Peyer's patch (tissue), 4 donors: ENCODE measurements at regions not wholly inside any gene's neighbourhood (a gene's known extent, or its start where the extent isn't known, plus 50 kb on each side); places are given as distances from the start of the nearest gene placed in this dataset.
"Not testable (repeated sequence)": the region's sequence is repeated elsewhere in the genome, so short reads cannot be mapped to it uniquely, and the experiment has no call there.

Source experiments
- DNase-seq, 3 donors: peaks; one replicate each; pipeline ENCODE4 v3.0.0-alpha.2; 2017 to 2019
- H3K27ac ChIP-seq, 4 donors: fragments of 200-600 bp; sonication (generic); one replicate each; pipeline ENCODE4 v1.5.1; 2016 to 2019
- H3K27me3 ChIP-seq, 2 donors: fragments of 200-600 bp; sonication (generic); one replicate each; pipeline ENCODE4 v1.5.1; 2019
- H3K36me3 ChIP-seq, 3 donors: fragments of 200-600 bp; sonication (generic); one replicate each; pipeline ENCODE4 v1.5.1; 2016 to 2019
- H3K4me1 ChIP-seq, 4 donors: fragments of 200-600 bp; sonication (generic); one replicate each; pipeline ENCODE4 v1.5.1; 2016 to 2019
- H3K4me3 ChIP-seq, 4 donors: fragments of 200-600 bp; sonication (generic); 1 replicate in 3 of 4; 2 replicates in 1 of 4; pipeline ENCODE4 v1.5.1; 2016 to 2019; ENCODE audit warnings: mild to moderate bottlenecking in 1 of 4
- H3K9me3 ChIP-seq, 4 donors: fragments of 200-600 bp; sonication (generic); one replicate each; pipeline ENCODE4 v1.5.1; 2016 to 2019; ENCODE audit warnings: mild to moderate bottlenecking in 1 of 4
- CTCF ChIP-seq, 6 experiments: fragments of 450-650 bp in 4 of 6; fragments of 200-600 bp in 2 of 6; sonication (generic) in 1 of 6; IDR thresholded peaks; one replicate each; pipeline ENCODE4 v1.5.1; 2017 to 2019; ENCODE audit warnings: antibody characterized with exemption in 6 of 6, mild to moderate bottlenecking in 3 of 6, moderate library complexity in 1 of 6
- POLR2A ChIP-seq, 2 donors: fragments of 450-650 bp; IDR thresholded peaks; one replicate each; pipeline ENCODE4 v1.5.1; 2017; ENCODE audit warnings: antibody characterized with exemption in 2 of 2, mild to moderate bottlenecking in 2 of 2, moderate library complexity in 2 of 2

GRCh38 chr2:195151711-195152110, 505.3 kb upstream of the SLC39A10 start:
- H3K9me3 ChIP-seq: no peaks in the 10 kb centered on the region
- H3K4me1 ChIP-seq: no peaks in the 10 kb centered on the region
- TF ChIP-seq CTCF (IDR thresholded peaks at IDR 0.05): no peak
- no peak for TF ChIP-seq POLR2A (IDR thresholded peaks at IDR 0.05)
- no peak overlapping the region for H3K27ac ChIP-seq
- no peak overlapping the region for H3K4me3 ChIP-seq
- no peak for DNase-seq
- H3K36me3 ChIP-seq: no peaks in the 10 kb centered on the region
- H3K27me3 ChIP-seq: no peaks in the 10 kb centered on the region

GRCh38 chr2:195150819-195151218, 506.2 kb upstream of the SLC39A10 start:
- no peaks in the 10 kb centered on the region for H3K9me3 ChIP-seq
- no peak for TF ChIP-seq CTCF (IDR thresholded peaks at IDR 0.05)
- no peak for TF ChIP-seq POLR2A (IDR thresholded peaks at IDR 0.05)
- no peaks in the 10 kb centered on the region for H3K27me3 ChIP-seq
- no peak overlapping the region for H3K4me3 ChIP-seq
- no peaks in the 10 kb centered on the region for H3K4me1 ChIP-seq
- H3K27ac ChIP-seq: no peak overlapping the region
- DNase-seq: no peak
- H3K36me3 ChIP-seq: no peaks in the 10 kb centered on the region

- Histone ChIP-seq H3K4me3 (no peak overlapping the region), H3K27ac (no peak overlapping the region), H3K27me3 (no peaks in the 10 kb centered on the region), H3K9me3 (no peaks in the 10 kb centered on the region), H3K36me3 (no peaks in the 10 kb centered on the region), H3K4me1 (no peaks in the 10 kb centered on the region)
- TF ChIP-seq CTCF (IDR thresholded peaks at IDR 0.05): no peak
- no peak for TF ChIP-seq POLR2A (IDR thresholded peaks at IDR 0.05)
- no peak for DNase-seq
Measured at GRCh38 chr2:195148004-195148403, 509.0 kb upstream of the SLC39A10 start.

- no peaks in the 10 kb centered on the region for H3K4me1 ChIP-seq
- no peaks in the 10 kb centered on the region for H3K36me3 ChIP-seq
- no peak overlapping the region for H3K27ac ChIP-seq
- TF ChIP-seq POLR2A (IDR thresholded peaks at IDR 0.05): no peak
- no peak for TF ChIP-seq CTCF (IDR thresholded peaks at IDR 0.05)
- no peaks in the 10 kb centered on the region for H3K9me3 ChIP-seq
- no peaks in the 10 kb centered on the region for H3K27me3 ChIP-seq
- H3K4me3 ChIP-seq: no peak overlapping the region
- no peak for DNase-seq
Measured at GRCh38 chr2:195146761-195147541, 510.1 kb upstream of the SLC39A10 start.

- Histone ChIP-seq H3K27ac (no peak overlapping the region), H3K4me1 (no peaks in the 10 kb centered on the region), H3K27me3 (no peaks in the 10 kb centered on the region), H3K36me3 (no peaks in the 10 kb centered on the region), H3K9me3 (no peaks in the 10 kb centered on the region), H3K4me3 (no peak overlapping the region)
- no peak for TF ChIP-seq CTCF (IDR thresholded peaks at IDR 0.05)
- no peak for TF ChIP-seq POLR2A (IDR thresholded peaks at IDR 0.05)
- DNase-seq: no peak
Measured at GRCh38 chr2:195138435-195138834, 518.6 kb upstream of the SLC39A10 start.

GRCh38 chr2:195125889-195126288, 531.1 kb upstream of the SLC39A10 start:
- not testable (repeated sequence) for H3K4me1 ChIP-seq, H3K27me3 ChIP-seq, H3K27ac ChIP-seq, H3K9me3 ChIP-seq, H3K36me3 ChIP-seq, DNase-seq, H3K4me3 ChIP-seq
